ENCODE measurements at regions not wholly inside any gene's neighbourhood (a gene's known extent, or its start where the extent isn't known, plus 50 kb on each side); places are given as distances from the start of the nearest gene placed in this dataset.

GRCh38 chr13:84542348-84542747 lies 660.1 kb upstream of the SLITRK1 start:
- no peaks in the 10 kb centered on the region for H3K9me3 ChIP-seq (ENCODE audit: control insufficient read depth, insufficient read depth, low read length)
- CTCF ChIA-PET = no interaction called here

GRCh38 chr13:84536906-84537305 lies 654.6 kb upstream of the SLITRK1 start:
- no peaks in the 10 kb centered on the region for H3K9me3 ChIP-seq (ENCODE audit: control insufficient read depth, insufficient read depth, low read length)
- TF ChIP-seq CTCF (IDR thresholded peaks at IDR 0.05; ENCODE audit: low read depth, low read length) = no peak
- ChIA-PET POLR2A (no interaction called here), CTCF (no interaction called here)
- H3K27ac ChIP-seq (ENCODE audit: low read depth, low read length) = no peak overlapping the region
- no peaks in the 10 kb centered on the region for H3K27me3 ChIP-seq (ENCODE audit: control insufficient read depth, insufficient read depth, low read length)
- no peak for DNase-seq (ENCODE audit: low read depth, low spot score)
- H3K4me3 ChIP-seq (ENCODE audit: low read depth, low read length) = no peak overlapping the region

More at GRCh38 chr13:84542348-84542747, 660.1 kb upstream of the SLITRK1 start:
- no peak for DNase-seq (ENCODE audit: low read depth, low spot score)
- TF ChIP-seq CTCF (IDR thresholded peaks at IDR 0.05; ENCODE audit: low read depth, low read length) = no peak
- POLR2A ChIA-PET = no interaction called here
- no peak overlapping the region for H3K27ac ChIP-seq (ENCODE audit: low read depth, low read length)
- H3K4me3 ChIP-seq (ENCODE audit: low read depth, low read length) = no peak overlapping the region
- no peaks in the 10 kb centered on the region for H3K27me3 ChIP-seq (ENCODE audit: control insufficient read depth, insufficient read depth, low read length)

GRCh38 chr13:84528408-84529070 lies 646.3 kb upstream of the SLITRK1 start:
- no peak overlapping the region for H3K4me3 ChIP-seq (ENCODE audit: low read depth, low read length)
- POLR2A ChIA-PET = no interaction called here
- no peak for DNase-seq (ENCODE audit: low read depth, low spot score)
- TF ChIP-seq CTCF (IDR thresholded peaks at IDR 0.05; ENCODE audit: low read depth, low read length) = no peak
- CTCF ChIA-PET = no interaction called here
- no peak overlapping the region for H3K27ac ChIP-seq (ENCODE audit: low read depth, low read length)
- no peaks in the 10 kb centered on the region for H3K9me3 ChIP-seq (ENCODE audit: control insufficient read depth, insufficient read depth, low read length)
- no peaks in the 10 kb centered on the region for H3K27me3 ChIP-seq (ENCODE audit: control insufficient read depth, insufficient read depth, low read length)

- ChIA-PET CTCF (no interaction called here), POLR2A (no interaction called here)
Observed at GRCh38 chr13:84525865-84526264, 643.6 kb upstream of the SLITRK1 start.

GRCh38 chr13:84524586-84524985 lies 642.3 kb upstream of the SLITRK1 start:
- no peak for TF ChIP-seq CTCF (IDR thresholded peaks at IDR 0.05; ENCODE audit: low read depth, low read length)
- ChIA-PET CTCF (no interaction called here), POLR2A (no interaction called here)
- Histone ChIP-seq H3K27me3 (ENCODE audit: control insufficient read depth, insufficient read depth, low read length) (no peaks in the 10 kb centered on the region), H3K27ac (ENCODE audit: low read depth, low read length) (no peak overlapping the region), H3K4me3 (ENCODE audit: low read depth, low read length) (no peak overlapping the region), H3K9me3 (ENCODE audit: control insufficient read depth, insufficient read depth, low read length) (no peaks in the 10 kb centered on the region)
- no peak for DNase-seq (ENCODE audit: low read depth, low spot score)

More at GRCh38 chr13:84525865-84526264, 643.6 kb upstream of the SLITRK1 start:
- H3K4me3 ChIP-seq (ENCODE audit: low read depth, low read length) = no peak overlapping the region
- no peak for TF ChIP-seq CTCF (IDR thresholded peaks at IDR 0.05; ENCODE audit: low read depth, low read length)
- no peaks in the 10 kb centered on the region for H3K27me3 ChIP-seq (ENCODE audit: control insufficient read depth, insufficient read depth, low read length)
- no peak overlapping the region for H3K27ac ChIP-seq (ENCODE audit: low read depth, low read length)
- no peaks in the 10 kb centered on the region for H3K9me3 ChIP-seq (ENCODE audit: control insufficient read depth, insufficient read depth, low read length)
- no peak for DNase-seq (ENCODE audit: low read depth, low spot score)
